Osteocyte (in vitro differentiated cells): ENCODE measurements at regions not wholly inside any gene's neighbourhood (a gene's known extent, or its start where the extent isn't known, plus 50 kb on each side); places are given as distances from the start of the nearest gene placed in this dataset.

ENCODE experiments used
- DNase-seq: peaks from one replicate; pipeline ENCODE4 v3.0.0; 2021; ENCODE audit warnings: mixed read lengths; ENCODE audit not compliant: unreplicated experiment; ENCODE audit errors: extremely low spot score
- H3K27ac Mint-ChIP-seq: one replicate; pipeline ENCODE4 v1.8.0; 2021; ENCODE audit warnings: mild to moderate bottlenecking, mixed read lengths; ENCODE audit not compliant: unreplicated experiment
- H3K27me3 Mint-ChIP-seq: one replicate; pipeline ENCODE4 v1.8.0; 2021; ENCODE audit warnings: mixed read lengths; ENCODE audit not compliant: unreplicated experiment
- H3K36me3 Mint-ChIP-seq: one replicate; pipeline ENCODE4 v1.8.0; 2021; ENCODE audit warnings: mixed read lengths; ENCODE audit not compliant: unreplicated experiment
- H3K4me1 Mint-ChIP-seq: one replicate; pipeline ENCODE4 v1.8.0; 2021; ENCODE audit warnings: mixed read lengths; ENCODE audit not compliant: unreplicated experiment
- H3K4me3 Mint-ChIP-seq: one replicate; pipeline ENCODE4 v1.8.0; 2021; ENCODE audit warnings: mild to moderate bottlenecking, moderate library complexity, mixed read lengths; ENCODE audit not compliant: unreplicated experiment
- H3K9me3 Mint-ChIP-seq: one replicate; pipeline ENCODE4 v1.8.0; 2021; ENCODE audit warnings: mixed read lengths; ENCODE audit not compliant: unreplicated experiment
- TF ChIP-seq, protein P1 (sequence below): fragments of 200-600 bp; sonication (generic); IDR thresholded peaks from 2 replicates; pipeline ENCODE4 v1.5.0; 2021; ENCODE audit warnings: antibody characterized with exemption, mild to moderate bottlenecking, moderate library complexity

DNA sequence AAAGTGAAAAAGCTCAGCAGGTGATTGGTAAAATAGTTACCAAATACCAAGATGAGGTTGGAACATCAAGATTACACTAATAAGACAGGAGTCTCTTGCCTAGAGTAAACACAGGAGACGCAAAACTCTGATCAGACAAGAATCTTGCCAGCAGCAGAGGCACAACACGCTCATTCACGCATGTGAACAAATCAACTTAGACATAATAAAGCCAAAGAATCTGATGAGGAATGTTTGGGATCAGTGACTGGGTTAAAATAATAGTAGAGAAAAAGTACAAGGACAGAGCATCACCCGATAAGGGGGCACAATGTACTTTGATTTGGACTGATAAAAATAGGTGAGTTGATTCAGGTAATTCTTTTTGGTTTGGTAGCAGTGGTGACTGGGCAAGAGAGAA lies 159.5 kb upstream of the GRIP1 start:
- H3K36me3 Mint-ChIP-seq = no peaks in the 10 kb centered on the region
- H3K27ac Mint-ChIP-seq = no peak overlapping the region
- no peaks in the 10 kb centered on the region for H3K9me3 Mint-ChIP-seq
- no peak for DNase-seq
- no peaks in the 10 kb centered on the region for H3K4me1 Mint-ChIP-seq
- TF ChIP-seq, protein P1, sequence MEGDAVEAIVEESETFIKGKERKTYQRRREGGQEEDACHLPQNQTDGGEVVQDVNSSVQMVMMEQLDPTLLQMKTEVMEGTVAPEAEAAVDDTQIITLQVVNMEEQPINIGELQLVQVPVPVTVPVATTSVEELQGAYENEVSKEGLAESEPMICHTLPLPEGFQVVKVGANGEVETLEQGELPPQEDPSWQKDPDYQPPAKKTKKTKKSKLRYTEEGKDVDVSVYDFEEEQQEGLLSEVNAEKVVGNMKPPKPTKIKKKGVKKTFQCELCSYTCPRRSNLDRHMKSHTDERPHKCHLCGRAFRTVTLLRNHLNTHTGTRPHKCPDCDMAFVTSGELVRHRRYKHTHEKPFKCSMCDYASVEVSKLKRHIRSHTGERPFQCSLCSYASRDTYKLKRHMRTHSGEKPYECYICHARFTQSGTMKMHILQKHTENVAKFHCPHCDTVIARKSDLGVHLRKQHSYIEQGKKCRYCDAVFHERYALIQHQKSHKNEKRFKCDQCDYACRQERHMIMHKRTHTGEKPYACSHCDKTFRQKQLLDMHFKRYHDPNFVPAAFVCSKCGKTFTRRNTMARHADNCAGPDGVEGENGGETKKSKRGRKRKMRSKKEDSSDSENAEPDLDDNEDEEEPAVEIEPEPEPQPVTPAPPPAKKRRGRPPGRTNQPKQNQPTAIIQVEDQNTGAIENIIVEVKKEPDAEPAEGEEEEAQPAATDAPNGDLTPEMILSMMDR = no peak
- peaks cover under 1% of the 10 kb centered on the region for H3K27me3 Mint-ChIP-seq
- H3K4me3 Mint-ChIP-seq = no peak overlapping the region

DNA sequence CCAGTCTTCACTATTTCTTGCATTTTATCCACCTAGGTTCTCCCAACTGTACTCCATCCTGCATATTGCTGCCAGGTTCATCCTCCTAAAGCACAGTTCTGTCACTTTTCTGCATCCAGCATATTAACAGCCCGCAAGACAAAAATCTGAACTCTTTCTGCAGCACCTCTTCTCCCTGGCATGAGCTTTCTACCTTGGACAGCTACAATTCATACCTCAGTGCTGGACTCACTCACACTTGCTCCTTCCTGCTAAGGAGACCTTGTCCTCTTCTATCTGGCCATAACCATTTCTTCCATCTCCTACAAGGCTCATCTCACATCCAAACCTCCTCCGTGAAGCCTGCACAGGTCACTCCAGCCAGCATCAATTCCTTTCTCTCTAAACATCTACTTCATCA lies 170.1 kb upstream of the GRIP1 start:
- TF ChIP-seq, protein P1 = no peak
- H3K4me1 Mint-ChIP-seq = no peaks in the 10 kb centered on the region
- no peaks in the 10 kb centered on the region for H3K36me3 Mint-ChIP-seq
- H3K27me3 Mint-ChIP-seq = peaks cover 6% of the 10 kb centered on the region
- no peaks in the 10 kb centered on the region for H3K9me3 Mint-ChIP-seq
- no peak for DNase-seq
- H3K4me3 Mint-ChIP-seq = no peak overlapping the region
- H3K27ac Mint-ChIP-seq = no peak overlapping the region

DNA sequence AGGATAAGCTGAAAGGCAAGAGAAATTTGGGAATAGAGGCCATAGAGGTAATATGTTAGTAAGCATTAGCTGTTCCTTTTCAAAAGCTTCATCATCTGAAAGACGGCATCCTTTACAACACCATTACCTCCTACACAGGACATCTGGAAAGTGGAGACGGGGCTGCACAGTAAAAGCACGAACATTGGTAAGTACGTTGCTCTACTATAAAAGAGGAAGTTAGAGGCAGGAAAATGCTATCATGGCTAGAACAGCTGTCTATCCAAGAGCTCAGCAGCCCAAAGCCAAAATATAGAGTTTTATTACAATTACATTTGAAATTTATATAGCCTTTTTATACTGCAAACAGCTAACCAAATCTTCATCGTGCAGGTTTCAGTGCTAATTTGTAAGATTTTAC lies 172.3 kb upstream of the GRIP1 start:
- Mint-ChIP-seq H3K4me1 (no peaks in the 10 kb centered on the region), H3K36me3 (no peaks in the 10 kb centered on the region), H3K27ac (no peak overlapping the region), H3K4me3 (no peak overlapping the region), H3K9me3 (no peaks in the 10 kb centered on the region), H3K27me3 (peaks cover 7% of the 10 kb centered on the region)
- TF ChIP-seq, protein P1 = no peak
- DNase-seq = no peak

DNA sequence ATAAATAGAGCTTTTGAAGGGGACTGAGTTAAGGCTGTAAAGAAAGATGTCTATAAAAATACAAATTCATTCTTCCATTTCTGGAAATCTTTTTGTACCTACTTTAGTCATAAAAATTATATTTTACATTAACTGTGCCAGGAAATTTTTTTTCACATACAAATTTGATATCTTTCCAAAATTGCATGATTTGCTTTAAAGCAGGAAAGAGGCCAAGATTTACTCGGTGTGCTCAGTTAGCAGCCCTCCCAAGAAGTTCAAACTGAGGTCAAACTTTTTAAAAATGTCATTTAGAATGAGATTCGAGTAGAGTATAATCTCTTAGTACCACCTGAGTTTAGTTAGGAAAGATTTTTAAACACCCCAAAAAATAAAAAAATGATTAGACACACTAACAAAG lies 173.2 kb upstream of the GRIP1 start:
- Mint-ChIP-seq H3K27me3 (peaks cover 7% of the 10 kb centered on the region), H3K36me3 (no peaks in the 10 kb centered on the region), H3K4me1 (no peaks in the 10 kb centered on the region), H3K27ac (no peak overlapping the region), H3K9me3 (no peaks in the 10 kb centered on the region), H3K4me3 (no peak overlapping the region)
- TF ChIP-seq, protein P1 = no peak
- DNase-seq = no peak

DNA sequence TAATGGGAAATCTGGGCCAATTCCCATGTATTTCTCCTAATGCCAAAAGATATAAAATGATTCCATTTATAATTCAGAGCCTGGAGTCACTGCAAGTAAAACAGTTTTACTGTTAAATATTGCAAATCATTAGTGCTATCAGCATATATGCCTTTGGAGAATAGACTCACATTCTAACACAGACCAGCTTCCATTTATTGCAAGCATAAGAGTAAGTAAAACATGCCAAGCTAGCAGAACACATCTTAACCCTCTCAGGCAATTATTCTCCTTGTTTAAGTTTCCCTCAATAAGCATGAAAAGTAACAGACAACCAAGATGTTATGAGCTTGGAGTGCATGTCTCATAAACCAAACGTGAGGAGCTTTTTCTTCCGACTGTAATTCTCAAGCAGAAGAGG lies 173.9 kb upstream of the GRIP1 start:
- DNase-seq = no peak

More for the DNA sequence above, 173.9 kb upstream of the GRIP1 start:
- no peaks in the 10 kb centered on the region for H3K36me3 Mint-ChIP-seq
- H3K27ac Mint-ChIP-seq = no peak overlapping the region
- no peaks in the 10 kb centered on the region for H3K4me1 Mint-ChIP-seq
- H3K9me3 Mint-ChIP-seq = no peaks in the 10 kb centered on the region
- no peak overlapping the region for H3K4me3 Mint-ChIP-seq
- H3K27me3 Mint-ChIP-seq = peaks cover 7% of the 10 kb centered on the region
- TF ChIP-seq, protein P1 = no peak
